ENCODE measurements at regions not wholly inside any gene's neighbourhood (a gene's known extent, or its start where the extent isn't known, plus 50 kb on each side); places are given as distances from the start of the nearest gene placed in this dataset.

DNA sequence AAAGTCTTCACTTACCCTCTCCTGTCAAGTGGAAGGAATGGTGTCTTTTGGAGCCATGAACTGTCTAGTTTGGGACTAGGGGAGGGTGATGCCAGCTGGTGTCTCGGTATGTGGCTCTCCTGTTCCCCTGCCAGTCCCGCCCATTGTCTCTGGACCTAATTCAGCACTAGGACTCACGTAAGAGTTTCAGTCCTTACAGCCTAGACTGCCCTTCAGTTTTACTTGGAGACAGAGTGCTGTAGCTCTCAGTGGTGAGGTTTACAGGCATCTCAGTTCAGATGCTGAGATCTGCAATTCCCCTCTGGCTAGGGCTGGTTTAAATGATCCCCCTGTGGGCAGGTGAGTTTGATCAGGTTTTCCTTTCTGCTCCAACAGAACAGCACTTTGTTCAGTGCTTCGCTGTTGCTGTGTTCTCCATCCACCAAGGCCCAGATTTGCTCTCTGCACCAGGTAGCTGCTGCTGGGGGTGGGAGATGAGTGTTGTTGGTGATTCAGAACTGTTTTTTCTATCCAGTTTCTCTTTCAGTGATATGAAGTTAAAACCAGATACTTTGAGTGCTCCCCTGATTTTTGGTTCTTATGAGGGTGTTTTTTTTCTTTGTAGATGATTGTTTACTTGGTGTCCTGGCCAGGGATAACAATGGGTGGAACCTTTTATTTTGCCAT, 198.3 kb upstream of the RNPC3 start:
- 79 to 83% methylated on average over 4 of the region's 4 CpGs for WGBS, 2 donors
- no peak for TF ChIP-seq POLR2A (IDR thresholded peaks at IDR 0.05)
- TF ChIP-seq, protein P1, sequence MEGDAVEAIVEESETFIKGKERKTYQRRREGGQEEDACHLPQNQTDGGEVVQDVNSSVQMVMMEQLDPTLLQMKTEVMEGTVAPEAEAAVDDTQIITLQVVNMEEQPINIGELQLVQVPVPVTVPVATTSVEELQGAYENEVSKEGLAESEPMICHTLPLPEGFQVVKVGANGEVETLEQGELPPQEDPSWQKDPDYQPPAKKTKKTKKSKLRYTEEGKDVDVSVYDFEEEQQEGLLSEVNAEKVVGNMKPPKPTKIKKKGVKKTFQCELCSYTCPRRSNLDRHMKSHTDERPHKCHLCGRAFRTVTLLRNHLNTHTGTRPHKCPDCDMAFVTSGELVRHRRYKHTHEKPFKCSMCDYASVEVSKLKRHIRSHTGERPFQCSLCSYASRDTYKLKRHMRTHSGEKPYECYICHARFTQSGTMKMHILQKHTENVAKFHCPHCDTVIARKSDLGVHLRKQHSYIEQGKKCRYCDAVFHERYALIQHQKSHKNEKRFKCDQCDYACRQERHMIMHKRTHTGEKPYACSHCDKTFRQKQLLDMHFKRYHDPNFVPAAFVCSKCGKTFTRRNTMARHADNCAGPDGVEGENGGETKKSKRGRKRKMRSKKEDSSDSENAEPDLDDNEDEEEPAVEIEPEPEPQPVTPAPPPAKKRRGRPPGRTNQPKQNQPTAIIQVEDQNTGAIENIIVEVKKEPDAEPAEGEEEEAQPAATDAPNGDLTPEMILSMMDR (IDR thresholded peaks at IDR 0.05): no peak
- intact Hi-C loops (cut with DNase I; ENCODE audit: low total_unique reads): no loop called here
- DNase-seq (ENCODE audit: low spot score in 2 of 2): no peak
- H3K4me3 ChIP-seq (ENCODE audit: low read depth, poor library complexity, severe bottlenecking): no peak overlapping the region

DNA sequence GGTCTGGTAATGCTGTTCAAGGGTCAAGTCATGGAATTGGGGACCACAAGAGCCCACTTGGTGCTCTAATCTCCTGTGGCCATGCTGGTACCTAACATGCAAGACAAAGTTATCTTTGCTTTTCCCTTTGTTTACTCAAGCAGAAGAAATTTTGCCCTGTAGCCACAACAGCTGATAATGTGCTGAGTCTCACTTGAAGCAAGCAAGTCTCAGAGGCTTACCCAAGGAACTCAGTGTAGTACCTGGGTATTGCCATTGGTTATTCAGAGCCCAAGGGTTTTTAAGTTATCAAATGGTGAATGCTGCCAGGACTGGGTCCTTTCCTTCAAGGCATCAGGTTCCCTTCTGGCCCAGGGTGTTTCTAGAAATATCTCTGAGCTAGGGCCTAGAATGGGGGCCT, 198.9 kb upstream of the RNPC3 start:
- TF ChIP-seq, protein P1 (IDR thresholded peaks at IDR 0.05): no peak
- no peak for TF ChIP-seq POLR2A (IDR thresholded peaks at IDR 0.05)
- DNase-seq (ENCODE audit: low spot score in 2 of 2): no peak
- intact Hi-C loops (cut with DNase I; ENCODE audit: low total_unique reads): no loop called here
- no peak overlapping the region for H3K4me3 ChIP-seq (ENCODE audit: low read depth, poor library complexity, severe bottlenecking)

DNA sequence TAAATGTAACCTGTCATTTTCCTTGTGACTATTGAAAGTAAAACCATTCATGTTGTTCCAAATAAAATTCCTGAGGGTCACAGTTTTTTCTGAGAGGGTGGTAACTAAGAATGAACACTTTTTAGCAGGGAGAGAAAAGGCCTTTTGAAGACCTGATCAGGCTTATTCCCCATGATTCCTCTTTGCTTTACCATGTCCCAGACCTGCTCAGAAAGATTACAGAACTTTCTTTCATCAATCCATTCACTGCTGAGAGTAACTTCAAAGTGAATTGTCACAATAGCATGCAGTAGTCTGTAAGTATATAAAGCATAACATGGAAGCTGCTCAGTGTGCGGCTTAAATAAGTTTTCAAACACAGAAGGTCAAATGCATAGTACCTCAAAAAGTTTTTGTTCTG, 201.5 kb upstream of the COL11A1 start:
- WGBS, 2 donors: 89 to 91% methylated on average over 1 of the region's 1 CpG
- intact Hi-C loops (cut with DNase I; ENCODE audit: low total_unique reads): no loop called here
- no peak overlapping the region for H3K4me3 ChIP-seq (ENCODE audit: low read depth, poor library complexity, severe bottlenecking)
- no peak for TF ChIP-seq POLR2A (IDR thresholded peaks at IDR 0.05)
- TF ChIP-seq, protein P1 (IDR thresholded peaks at IDR 0.05): no peak
- DNase-seq (ENCODE audit: low spot score in 2 of 2): no peak

DNA sequence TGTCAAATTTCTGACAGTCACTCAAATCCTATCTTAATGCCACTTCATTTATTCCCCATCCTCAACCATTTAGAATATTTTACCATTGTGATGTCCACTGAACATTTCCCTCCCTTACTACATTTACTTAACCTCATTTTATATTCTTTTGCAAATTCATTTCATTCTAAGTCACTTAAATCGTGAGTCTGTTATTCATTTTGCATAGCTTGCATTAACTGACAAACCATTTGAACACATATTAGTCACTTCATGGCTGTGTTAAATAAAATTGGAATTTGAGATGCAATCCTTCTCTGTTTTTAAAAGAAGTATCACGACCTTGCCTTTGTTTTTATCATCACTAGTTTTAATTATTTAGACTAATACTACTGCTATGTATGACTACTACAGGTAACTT, 199.4 kb upstream of the COL11A1 start:
- TF ChIP-seq POLR2A (IDR thresholded peaks at IDR 0.05): no peak
- TF ChIP-seq, protein P1 (IDR thresholded peaks at IDR 0.05): no peak
- DNase-seq (ENCODE audit: low spot score in 2 of 2): no peak
- WGBS, 2 donors: 57 to 63% methylated on average over 2 of the region's 2 CpGs
- intact Hi-C loops (cut with DNase I; ENCODE audit: low total_unique reads): no loop called here
- no peak overlapping the region for H3K4me3 ChIP-seq (ENCODE audit: low read depth, poor library complexity, severe bottlenecking)

DNA sequence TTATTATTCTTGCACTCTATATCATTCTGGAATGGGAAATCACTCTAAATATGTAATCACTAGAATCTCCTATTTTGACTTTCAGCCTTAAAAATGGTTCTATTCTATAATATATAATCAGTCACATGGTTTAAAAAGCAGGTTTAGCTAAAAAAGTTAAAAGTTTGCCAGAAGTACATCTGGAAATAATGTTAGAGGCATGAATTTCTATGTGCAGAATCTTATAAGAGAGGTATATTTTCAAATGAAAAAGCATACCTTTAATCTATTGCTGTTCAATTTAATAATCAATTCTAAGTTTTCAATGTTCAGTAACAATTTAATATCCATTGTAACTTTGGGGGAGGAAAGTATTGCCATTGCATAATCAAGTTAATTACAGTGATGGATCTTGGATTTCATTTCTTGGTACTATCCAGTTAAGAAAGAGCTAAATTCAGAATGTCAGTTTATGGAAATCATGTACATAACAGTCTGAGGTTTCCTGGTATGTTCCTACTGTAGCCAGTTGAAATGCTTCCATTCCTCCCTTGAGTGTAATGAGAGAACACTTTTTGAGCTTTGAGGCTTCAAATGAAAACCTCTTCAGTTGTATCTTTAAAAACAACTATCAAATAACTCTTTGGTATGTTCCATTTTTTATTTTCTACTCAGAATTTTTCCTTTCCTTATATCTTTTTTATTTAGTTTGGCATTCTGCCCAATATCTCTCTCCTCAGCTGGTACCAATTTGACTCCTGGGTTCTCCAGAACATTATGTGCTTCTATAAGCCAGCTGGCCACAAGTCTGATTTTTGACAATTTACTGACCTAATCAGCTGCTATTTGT, 175.7 kb upstream of the COL11A1 start:
- intact Hi-C loops (cut with DNase I; ENCODE audit: low total_unique reads): no loop called here

More for the DNA sequence above, 175.7 kb upstream of the COL11A1 start:
- no peak overlapping the region for H3K4me3 ChIP-seq (ENCODE audit: low read depth, poor library complexity, severe bottlenecking)
- no peak for DNase-seq (ENCODE audit: low spot score in 2 of 2)
- TF ChIP-seq, protein P1 (IDR thresholded peaks at IDR 0.05): no peak
- no peak for TF ChIP-seq POLR2A (IDR thresholded peaks at IDR 0.05)
